ENCODE measurements at regions not wholly inside any gene's neighbourhood (a gene's known extent, or its start where the extent isn't known, plus 50 kb on each side); places are given as distances from the start of the nearest gene placed in this dataset.

DNA sequence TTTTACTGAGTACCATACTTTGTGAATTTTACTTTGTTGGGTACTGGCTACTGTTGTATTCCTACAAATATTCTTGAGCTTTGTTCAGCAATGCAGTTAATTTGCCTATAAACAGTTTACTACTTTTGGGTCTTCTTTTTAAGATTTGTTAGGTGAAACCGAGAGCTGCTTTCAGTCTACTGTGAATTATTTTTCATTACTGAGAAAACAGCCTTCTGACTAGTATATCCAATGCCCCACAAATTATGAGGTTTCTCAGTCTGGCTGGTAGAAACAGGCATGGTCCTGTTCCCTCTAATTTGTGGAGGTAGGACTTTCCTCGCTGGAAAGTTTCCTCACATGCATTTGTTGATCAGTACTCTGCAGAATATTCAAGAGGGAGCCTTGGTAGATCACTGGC, 392.0 kb downstream of the ZSWIM6 start:
- DNase-seq (ENCODE audit: low spot score): no peak
- TF ChIP-seq CTCF (conservative IDR thresholded peaks at IDR 0.05; ENCODE audit: low read depth): no peak
- POLR2A ChIA-PET (ENCODE audit: low non-redundant PET): no interaction called here
- CTCF ChIA-PET: no interaction called here
- no peak overlapping the region for H3K27ac ChIP-seq

DNA sequence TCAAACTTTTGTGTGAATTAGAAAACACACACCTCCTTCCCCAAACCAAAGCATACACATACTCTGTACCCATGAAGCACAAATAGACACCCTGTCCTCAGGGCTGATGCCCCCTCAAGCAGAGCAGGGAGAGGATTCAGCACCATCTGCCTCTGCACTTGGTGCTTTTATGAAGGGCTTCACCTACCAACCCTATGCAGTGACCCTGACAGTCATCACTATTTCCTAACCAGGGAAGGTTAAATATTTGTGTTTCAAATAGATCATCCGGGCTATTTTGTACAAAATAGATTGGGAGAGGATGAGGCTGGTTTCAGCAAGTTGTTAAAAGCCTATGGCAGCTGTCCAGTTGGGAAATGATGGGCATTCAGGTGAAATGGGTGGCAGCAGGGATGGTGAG, 396.2 kb downstream of the ZSWIM6 start:
- no peak for DNase-seq (ENCODE audit: low spot score)
- POLR2A ChIA-PET (ENCODE audit: low non-redundant PET): no interaction called here
- H3K27ac ChIP-seq: no peak overlapping the region
- no peak for TF ChIP-seq CTCF (conservative IDR thresholded peaks at IDR 0.05; ENCODE audit: low read depth)
- CTCF ChIA-PET: interaction anchor here (0.6 kb wide), 1 partner anchor 93 kb away, joined by 3 read pairs; no protein-coding TSS in a partner anchor

GRCh38 chr5:61730866-61731265, 398.8 kb downstream of the ZSWIM6 start:
- CTCF ChIA-PET: no interaction called here
- POLR2A ChIA-PET (ENCODE audit: low non-redundant PET): no interaction called here
- TF ChIP-seq CTCF (conservative IDR thresholded peaks at IDR 0.05; ENCODE audit: low read depth): no peak

DNA sequence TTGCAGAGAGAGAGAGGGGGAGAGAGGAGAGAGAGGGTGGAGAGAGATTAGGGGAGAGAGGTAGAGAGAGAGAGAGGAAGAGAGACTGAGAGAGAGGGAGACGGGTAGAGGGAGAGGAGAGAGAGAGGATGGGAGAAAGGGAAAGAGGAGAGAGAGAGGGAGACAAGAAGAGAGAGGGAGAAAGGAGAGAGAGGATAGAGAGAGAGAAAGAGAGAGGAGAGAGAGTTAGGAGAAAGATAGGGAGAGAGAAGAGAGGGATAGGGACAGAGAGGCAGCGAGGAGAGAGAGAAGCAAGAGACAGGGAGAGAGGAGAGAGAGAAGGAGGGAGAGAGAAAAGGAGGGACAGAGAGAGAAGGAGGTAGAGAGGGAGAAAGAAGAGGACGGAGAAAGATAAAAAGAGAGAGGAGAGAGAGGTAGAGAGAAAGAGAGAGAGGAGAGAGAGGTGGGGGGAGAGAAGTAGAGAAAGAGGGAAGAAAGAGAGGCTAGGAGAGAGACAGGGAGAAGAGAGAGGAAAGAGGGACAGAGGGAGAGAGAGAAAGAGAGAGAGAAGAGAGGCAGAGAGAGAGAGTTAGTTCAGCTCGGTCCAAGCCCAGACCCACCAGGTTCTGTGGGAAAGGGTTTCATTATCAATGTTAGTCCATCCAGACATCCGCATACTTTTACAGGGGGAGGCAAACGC, 399.3 kb downstream of the ZSWIM6 start:
- ChIA-PET CTCF (no interaction called here), POLR2A (ENCODE audit: low non-redundant PET) (no interaction called here)
- no peak for DNase-seq (ENCODE audit: low spot score)
- no peak for TF ChIP-seq CTCF (conservative IDR thresholded peaks at IDR 0.05; ENCODE audit: low read depth)
- H3K27ac ChIP-seq: no peak overlapping the region

More at GRCh38 chr5:61730866-61731265, 398.8 kb downstream of the ZSWIM6 start:
- H3K27ac ChIP-seq: no peak overlapping the region
- DNase-seq (ENCODE audit: low spot score): no peak

GRCh38 chr5:61731946-61732314, 399.9 kb downstream of the ZSWIM6 start:
- POLR2A ChIA-PET (ENCODE audit: low non-redundant PET): no interaction called here
- no peak overlapping the region for H3K27ac ChIP-seq
- no peak for TF ChIP-seq CTCF (conservative IDR thresholded peaks at IDR 0.05; ENCODE audit: low read depth)
- no peak for DNase-seq (ENCODE audit: low spot score)
- CTCF ChIA-PET: no interaction called here

- no peak for DNase-seq (ENCODE audit: low spot score)
- ChIA-PET CTCF (no interaction called here), POLR2A (ENCODE audit: low non-redundant PET) (no interaction called here)
- H3K27ac ChIP-seq: no peak overlapping the region
- TF ChIP-seq CTCF (conservative IDR thresholded peaks at IDR 0.05; ENCODE audit: low read depth): no peak
These were observed 400.3 kb downstream of the ZSWIM6 start for GRCh38 chr5:61732369-61732768.
